T-helper 17 cell (primary cell): ENCODE measurements at regions not wholly inside any gene's neighbourhood (a gene's known extent, or its start where the extent isn't known, plus 50 kb on each side); places are given as distances from the start of the nearest gene placed in this dataset.
A peak's percentile ranks its signal among the peaks of the same experiment; 100 is the strongest.

ENCODE experiments used
- ATAC-seq: fragments of 150-1000 bp; cut with Tn5 transposase; 2 replicates; pipeline ENCODE4 v1.10.0; 2021; ENCODE audit warnings: mild to moderate bottlenecking, moderate library complexity
- DNase-seq, 3 donors: peaks; one replicate each; pipeline versions ENCODE4 v3.0.0 to v3.0.0-alpha.2; 2020 to 2021
- H3K9me3 ChIP-seq: one replicate; pipeline ENCODE4 v1.7.0; 2013; ENCODE audit warnings: low read length, mild to moderate bottlenecking; ENCODE audit not compliant: control insufficient read depth, poor library complexity, severe bottlenecking
- H3K27ac Mint-ChIP-seq: one replicate; pipeline ENCODE4 v1.8.0; 2022; ENCODE audit warnings: mild to moderate bottlenecking, moderate library complexity, mixed read lengths
- H3K27me3 Mint-ChIP-seq: one replicate; pipeline ENCODE4 v1.8.0; 2022; ENCODE audit warnings: mixed read lengths
- H3K36me3 Mint-ChIP-seq: one replicate; pipeline ENCODE4 v1.8.0; 2022; ENCODE audit warnings: low read depth, mixed read lengths
- H3K4me1 Mint-ChIP-seq: one replicate; pipeline ENCODE4 v1.8.0; 2022; ENCODE audit warnings: mild to moderate bottlenecking, mixed read lengths
- H3K4me3 Mint-ChIP-seq: one replicate; pipeline ENCODE4 v1.8.0; 2022; ENCODE audit warnings: mild to moderate bottlenecking, moderate library complexity, mixed read lengths

- ATAC-seq, result no peak
- no peaks in the 10 kb centered on the region for H3K9me3 ChIP-seq
- Mint-ChIP-seq H3K4me1 (peaks cover 29% of the 10 kb centered on the region), H3K36me3 (no peaks in the 10 kb centered on the region), H3K4me3 (no peak overlapping the region), H3K27me3 (no peaks in the 10 kb centered on the region), H3K27ac (peak overlapping the region; percentile 79)
- DNase-seq, result no peak
Measured at GRCh38 chr9:91163444-91163772, 198.3 kb downstream of the AUH start.

GRCh38 chr9:91163773-91164471 is 197.8 kb downstream of the AUH start:
- no peaks in the 10 kb centered on the region for H3K36me3 Mint-ChIP-seq
- peak; percentile 71 for ATAC-seq
- no peak for DNase-seq
- no peaks in the 10 kb centered on the region for H3K27me3 Mint-ChIP-seq
- peak overlapping the region; percentile 29 for H3K27ac Mint-ChIP-seq
- peak overlapping the region; percentile 53 for H3K4me3 Mint-ChIP-seq
- H3K9me3 ChIP-seq, result no peaks in the 10 kb centered on the region
- peaks cover 29% of the 10 kb centered on the region for H3K4me1 Mint-ChIP-seq
